ENCODE measurements at regions not wholly inside any gene's neighbourhood (a gene's known extent, or its start where the extent isn't known, plus 50 kb on each side); places are given as distances from the start of the nearest gene placed in this dataset.
"Not testable (repeated sequence)": the region's sequence is repeated elsewhere in the genome, so short reads cannot be mapped to it uniquely, and the experiment has no call there.

DNA sequence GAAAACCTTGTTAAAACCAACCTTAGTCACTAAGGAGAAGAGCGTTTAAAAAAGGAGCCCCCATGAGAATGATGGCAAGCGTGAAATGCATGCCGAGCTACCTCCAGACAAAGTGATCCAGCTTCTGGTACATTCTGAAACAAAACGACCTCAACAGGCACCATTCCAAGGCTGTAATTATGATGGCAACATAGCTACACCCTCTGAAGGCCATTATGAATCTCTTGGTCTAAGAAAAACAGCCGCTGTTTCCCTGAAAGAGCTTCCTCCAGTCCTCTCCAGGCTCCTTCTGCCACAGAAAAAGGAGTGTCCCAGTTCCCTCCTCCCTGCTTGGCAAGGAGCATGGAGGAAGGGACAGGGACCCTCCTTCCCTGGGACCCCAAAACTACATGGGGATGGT is 50.0 kb upstream of the ABLIM1 start:
- no peak for DNase-seq

DNA sequence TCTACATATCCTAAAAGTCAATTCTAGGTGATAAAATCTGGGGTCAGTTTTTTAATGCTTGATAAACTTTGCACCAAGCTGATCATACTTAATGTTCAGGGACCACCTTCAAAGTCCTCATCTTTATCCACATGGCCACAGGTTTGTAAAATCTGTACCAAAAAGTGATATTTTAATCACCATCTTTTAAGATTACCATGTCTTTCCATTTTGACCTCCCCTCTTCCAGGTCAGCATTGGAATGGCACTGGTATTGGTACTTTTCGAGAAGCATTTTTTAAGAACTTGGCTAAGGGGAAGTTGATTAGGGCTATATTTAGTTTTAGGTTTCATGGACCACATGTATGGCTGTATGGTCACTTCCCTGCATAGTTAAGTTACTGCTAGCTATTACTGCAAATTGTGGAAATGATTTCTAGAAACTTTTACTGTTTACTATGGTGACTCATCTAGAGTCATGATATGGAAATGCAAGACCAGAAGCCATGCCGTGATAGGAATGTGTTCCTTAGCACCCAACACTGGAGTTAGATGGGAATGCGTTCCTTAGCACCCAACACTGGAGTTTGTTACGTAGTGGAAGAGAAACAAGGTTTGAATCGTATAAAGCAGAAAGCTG is 50.8 kb upstream of the ABLIM1 start:
- DNase-seq: no peak

DNA sequence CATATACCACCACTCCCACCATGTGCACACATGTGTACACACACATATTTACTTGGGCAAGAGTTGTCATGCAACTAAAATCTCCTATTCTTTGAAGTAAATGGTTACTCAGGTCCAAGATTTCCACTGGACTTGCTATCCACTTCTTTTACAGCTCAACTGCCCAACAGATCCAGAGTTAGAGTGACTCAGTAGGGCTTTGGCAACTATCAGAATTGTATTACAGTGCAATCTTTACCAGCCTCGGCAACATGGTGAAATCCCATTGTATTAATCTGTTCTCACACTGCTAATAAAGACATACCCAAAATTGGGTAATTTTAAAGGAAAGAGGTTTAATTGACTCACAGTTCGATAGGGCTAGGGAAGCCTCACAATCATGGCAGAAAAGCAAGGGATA is 51.9 kb upstream of the ABLIM1 start:
- no peak for DNase-seq

DNA sequence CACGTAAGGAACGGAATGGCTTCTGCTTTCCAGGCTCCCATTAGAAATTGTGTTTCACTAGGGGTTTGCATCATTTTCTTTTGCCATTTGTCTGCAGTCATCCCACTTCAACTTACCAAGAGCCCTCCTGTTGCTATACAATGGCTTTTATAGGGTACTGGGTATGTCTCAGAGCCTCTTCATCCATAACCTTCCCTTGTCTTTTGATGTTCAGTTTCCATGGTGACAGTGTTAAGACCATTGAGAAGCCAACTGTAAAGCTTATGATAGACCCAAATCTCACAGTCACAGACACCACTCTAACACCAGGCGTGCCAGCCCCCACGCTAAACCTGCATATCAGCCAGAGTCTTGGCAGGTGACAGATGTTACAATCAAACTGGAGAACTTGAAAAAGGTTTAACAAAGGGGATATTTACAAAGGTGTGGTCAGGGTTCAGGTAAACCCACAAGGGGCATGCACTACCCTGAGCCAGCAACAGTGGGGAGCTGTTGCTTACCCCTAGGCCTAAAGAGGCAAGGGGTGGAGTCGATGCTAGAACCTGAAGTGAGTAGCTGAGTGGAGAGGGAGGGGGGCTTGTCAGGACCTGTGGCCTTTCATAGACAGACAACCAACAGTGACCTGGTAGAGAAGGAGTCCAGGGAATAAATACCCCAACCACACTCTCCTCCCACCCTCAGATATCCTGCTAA is 53.2 kb upstream of the ABLIM1 start:
- no peak for DNase-seq

- no peak for DNase-seq
These were observed 53.8 kb upstream of the ABLIM1 start for GRCh38 chr10:114711869-114712250.

DNA sequence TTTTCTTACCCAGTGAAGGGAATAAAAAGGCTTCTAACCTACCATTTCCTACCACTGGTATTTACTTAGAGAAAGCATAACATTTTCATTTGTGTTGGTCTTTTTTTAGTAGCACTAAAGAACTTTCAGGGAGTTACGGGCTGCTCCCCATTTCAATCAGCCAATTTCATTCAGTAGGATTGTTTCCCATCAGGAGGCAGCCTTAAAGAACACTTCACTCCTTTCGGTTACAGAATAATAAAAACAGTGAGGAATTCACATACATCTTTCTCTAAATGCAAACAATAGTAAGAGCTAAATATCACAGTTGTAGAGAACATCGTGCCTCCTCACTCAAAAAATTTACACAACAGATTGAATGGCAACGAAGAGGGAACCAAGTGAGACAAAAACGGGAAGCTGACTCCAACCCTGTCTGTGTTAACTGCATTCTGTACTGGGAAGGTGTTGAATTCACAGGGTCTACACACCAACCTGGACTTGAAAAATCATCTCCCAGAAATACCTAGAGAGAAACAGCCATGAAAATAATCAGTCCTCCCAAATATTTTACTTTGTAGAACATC is 55.5 kb upstream of the ABLIM1 start:
- DNase-seq: no peak

DNA sequence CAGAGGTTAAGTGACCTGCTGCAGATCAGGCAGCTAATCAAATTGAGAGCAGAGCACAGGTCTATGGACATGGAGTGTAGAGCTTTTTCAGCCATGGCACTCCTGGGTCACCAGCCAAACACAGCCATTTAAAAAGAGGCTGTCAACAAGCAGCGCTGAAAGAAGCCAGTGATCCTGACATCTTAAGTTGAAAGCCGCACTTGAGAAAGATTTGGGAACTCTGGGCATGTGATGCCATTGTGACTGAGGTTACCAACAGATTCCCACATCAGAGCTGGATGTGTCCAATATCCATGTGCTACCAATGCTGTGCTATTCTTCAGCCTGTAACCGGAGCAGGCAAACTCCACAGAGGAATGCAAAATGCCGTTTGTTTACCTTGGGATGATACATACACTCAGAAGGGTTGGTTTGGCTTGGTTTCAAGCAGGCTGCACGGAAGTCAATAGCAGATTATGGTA is 56.2 kb upstream of the ABLIM1 start:
- peak; percentile 29 to 58 for DNase-seq

DNA sequence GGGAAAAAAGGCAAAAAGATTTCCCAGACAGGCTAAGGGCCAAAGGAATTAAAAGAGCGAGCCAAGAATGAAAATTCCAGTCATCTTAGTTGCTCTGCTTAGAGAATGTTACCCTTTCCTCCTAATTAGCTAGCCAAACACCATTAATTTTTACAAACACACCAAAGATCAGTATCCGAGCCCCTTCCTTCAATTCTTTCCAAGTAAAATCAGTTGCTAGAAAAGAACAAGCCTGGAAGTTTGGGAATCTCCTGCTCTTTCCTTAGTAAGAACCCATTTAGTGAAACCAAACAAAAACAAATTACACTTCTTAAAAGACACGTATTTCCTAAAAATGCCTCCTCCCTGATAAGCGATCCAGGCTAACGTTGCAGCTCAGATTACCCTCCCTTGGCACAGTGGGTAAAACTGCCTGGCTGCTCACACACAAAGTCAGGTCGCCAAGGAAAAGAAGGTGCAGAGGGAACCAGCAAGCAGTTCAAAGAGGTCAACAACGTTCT is 57.1 kb upstream of the ABLIM1 start:
- no peak for DNase-seq

- DNase-seq: no peak
These were observed 58.8 kb upstream of the ABLIM1 start for GRCh38 chr10:114716811-114717404.

DNA sequence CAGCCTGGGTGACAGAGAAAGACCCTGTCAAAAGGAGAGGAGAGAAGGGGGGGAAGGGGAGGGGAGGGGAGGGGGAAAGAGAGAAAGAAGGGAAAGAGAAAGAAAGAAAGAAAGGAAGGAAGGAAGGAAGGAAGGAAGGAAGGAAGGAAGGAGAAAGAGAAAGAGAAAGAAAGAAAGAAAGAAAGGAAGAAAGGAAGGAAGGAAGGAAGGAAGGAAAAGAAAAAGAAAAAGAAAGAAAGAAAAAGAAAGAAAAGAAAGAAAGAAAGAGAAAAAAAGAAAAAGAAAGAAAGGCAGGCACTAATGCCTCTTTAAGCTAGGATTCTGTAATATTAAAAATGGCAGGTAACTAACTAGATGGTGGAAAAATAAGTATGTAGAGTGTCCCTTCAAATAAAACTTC is 59.8 kb upstream of the ABLIM1 start:
- DNase-seq: not testable (repeated sequence)

GRCh38 chr10:114718374-114718773 is 60.3 kb upstream of the ABLIM1 start:
- DNase-seq: no peak

DNA sequence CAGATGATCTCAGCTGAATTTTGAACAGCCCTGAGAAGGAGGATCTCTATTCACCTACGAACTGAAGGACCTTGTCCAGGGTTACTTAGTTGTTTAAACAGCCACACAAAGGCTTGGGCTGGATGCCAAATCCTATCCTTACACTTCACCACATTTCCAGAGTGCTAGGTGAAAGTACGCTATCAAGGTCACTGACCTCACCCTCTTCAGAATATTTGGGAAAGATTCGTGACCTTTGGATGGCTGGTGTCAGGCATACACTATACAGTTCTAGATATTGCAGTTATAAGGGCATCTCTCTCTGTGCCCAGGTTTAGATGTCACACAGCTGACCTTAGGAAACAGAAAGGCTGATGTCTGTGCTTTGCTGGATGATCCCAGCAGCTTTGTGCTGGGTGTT is 61.2 kb upstream of the ABLIM1 start:
- no peak for DNase-seq

DNA sequence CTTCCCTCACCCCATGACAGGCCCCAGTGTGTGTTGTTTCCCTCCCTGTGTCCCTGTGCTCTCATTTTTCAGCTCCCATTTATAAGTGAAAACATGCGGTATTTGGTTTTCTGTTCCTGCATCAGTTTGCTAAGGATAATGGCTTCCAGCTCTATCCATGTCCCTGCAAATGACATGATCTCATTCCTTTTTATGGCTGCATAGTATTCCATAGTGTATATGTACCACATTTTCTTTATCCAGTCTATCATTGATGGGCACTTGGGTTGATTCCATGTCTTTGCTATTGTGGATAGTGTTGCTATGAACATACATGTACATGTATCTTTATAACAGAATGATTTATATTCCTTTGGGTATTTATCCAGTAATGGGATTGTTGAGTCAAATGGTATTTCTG is 61.9 kb upstream of the ABLIM1 start:
- DNase-seq: not testable (repeated sequence)

GRCh38 chr10:114720685-114721278 is 62.7 kb upstream of the ABLIM1 start:
- no peak for DNase-seq

- DNase-seq: not testable (repeated sequence)
These were observed 64.1 kb upstream of the ABLIM1 start for GRCh38 chr10:114722136-114722535.

DNA sequence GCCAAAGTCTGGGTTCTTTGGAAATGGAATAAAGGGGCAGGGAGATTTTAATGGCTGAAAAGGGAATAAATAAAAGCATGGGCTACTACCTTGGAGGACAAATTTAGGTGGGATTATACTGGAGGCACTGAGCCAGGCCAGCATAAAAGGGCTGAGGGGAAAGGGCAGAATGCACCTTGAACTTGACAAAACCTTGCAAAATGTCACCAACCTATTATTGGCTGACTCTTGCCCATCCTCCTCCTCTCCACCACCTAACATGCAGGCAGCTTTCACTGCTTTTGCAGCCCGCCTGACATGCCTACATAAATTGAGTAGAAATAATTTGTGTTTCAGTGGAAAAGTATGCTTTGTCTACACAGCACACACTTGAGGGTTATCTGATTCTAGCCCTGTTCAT is 65.3 kb upstream of the ABLIM1 start:
- DNase-seq: no peak

GRCh38 chr10:114723991-114724715 is 66.1 kb upstream of the ABLIM1 start:
- no peak for DNase-seq

DNA sequence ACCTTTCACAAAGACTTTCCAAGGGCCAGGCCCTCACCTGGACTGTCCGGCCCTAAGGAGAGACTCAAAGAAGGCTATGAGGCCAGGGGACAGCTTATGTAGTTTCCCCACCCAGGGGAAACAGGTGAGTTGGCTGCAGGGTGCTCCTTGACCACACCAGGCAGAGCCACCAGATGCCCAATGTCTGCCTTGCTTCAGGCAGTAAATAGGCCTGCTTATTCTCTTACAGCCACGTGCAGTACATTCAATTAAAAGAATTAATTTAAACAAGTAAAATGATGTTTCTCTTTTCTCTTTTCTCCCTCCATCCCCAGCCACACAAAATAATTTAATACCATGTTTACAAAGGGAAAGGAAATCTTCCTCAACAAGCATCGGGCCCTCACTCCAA is 66.6 kb upstream of the ABLIM1 start:
- DNase-seq: no peak

GRCh38 chr10:114726820-114727271 is 68.8 kb upstream of the ABLIM1 start:
- DNase-seq: no peak

- DNase-seq: no peak
These were observed 70.2 kb upstream of the ABLIM1 start for GRCh38 chr10:114728325-114728724.

DNA sequence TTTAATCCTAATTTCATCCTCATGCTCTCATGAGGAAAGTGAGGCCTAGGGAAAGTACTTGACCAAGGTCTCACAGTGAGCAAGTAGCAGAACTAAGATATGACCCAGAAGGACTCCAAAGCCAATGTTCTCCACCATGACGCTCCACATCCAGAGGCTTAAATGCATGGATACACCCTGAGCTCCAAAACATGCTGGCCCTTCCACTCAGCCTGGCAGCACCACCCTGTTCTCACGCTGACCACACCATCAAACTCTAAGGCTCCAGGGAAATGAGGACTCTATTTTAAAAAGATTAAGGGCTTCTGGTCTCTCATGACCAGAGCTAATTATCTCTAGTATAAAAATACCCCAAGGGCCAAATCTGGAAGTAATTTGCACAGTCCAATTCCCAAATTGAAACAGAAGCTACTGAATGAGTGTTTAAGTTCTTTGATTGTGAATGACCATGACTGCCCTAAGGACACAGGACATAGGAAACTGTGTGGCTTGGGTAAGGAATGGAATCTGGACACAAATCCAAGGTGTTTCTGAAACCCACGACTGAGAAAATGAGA is 71.1 kb upstream of the ABLIM1 start:
- no peak for DNase-seq

- DNase-seq: no peak
These were observed 72.2 kb upstream of the ABLIM1 start for GRCh38 chr10:114730291-114730690.

All from NCI-H526 (cell line).